ENCODE measurements at regions not wholly inside any gene's neighbourhood (a gene's known extent, or its start where the extent isn't known, plus 50 kb on each side); places are given as distances from the start of the nearest gene placed in this dataset.
"Not testable (repeated sequence)": the region's sequence is repeated elsewhere in the genome, so short reads cannot be mapped to it uniquely, and the experiment has no call there.

- H3K36me3 ChIP-seq (ENCODE audit: control insufficient read depth, insufficient read depth, low read length) = no peaks in the 10 kb centered on the region
- no peak for DNase-seq (ENCODE audit: extremely low read depth, insufficient read length)
- no peak for TF ChIP-seq CTCF (IDR thresholded peaks at IDR 0.05; ENCODE audit: insufficient read depth, low read length, poor library complexity, severe bottlenecking)
- no peak overlapping the region for H3K4me3 ChIP-seq (replicated peaks; ENCODE audit: low read depth, low read length)
- H3K27me3 ChIP-seq (replicated peaks; ENCODE audit: control insufficient read depth, insufficient read depth, low read length) = no peaks in the 10 kb centered on the region
These were observed 127.1 kb upstream of the XIST start for GRCh38 chrX:73979551-73980131.

GRCh38 chrX:73977542-73978169 is 125.1 kb upstream of the XIST start:
- no peaks in the 10 kb centered on the region for H3K27me3 ChIP-seq (replicated peaks; ENCODE audit: control insufficient read depth, insufficient read depth, low read length)
- no peak for DNase-seq (ENCODE audit: extremely low read depth, insufficient read length)
- H3K36me3 ChIP-seq (ENCODE audit: control insufficient read depth, insufficient read depth, low read length) = no peaks in the 10 kb centered on the region
- TF ChIP-seq CTCF (IDR thresholded peaks at IDR 0.05; ENCODE audit: insufficient read depth, low read length, poor library complexity, severe bottlenecking) = no peak
- no peak overlapping the region for H3K4me3 ChIP-seq (replicated peaks; ENCODE audit: low read depth, low read length)

GRCh38 chrX:73967461-73967860 is 114.9 kb upstream of the XIST start:
- not testable (repeated sequence) for H3K4me3 ChIP-seq (replicated peaks; ENCODE audit: low read depth, low read length); H3K36me3 ChIP-seq (ENCODE audit: control insufficient read depth, insufficient read depth, low read length); H3K27me3 ChIP-seq (replicated peaks; ENCODE audit: control insufficient read depth, insufficient read depth, low read length); DNase-seq (ENCODE audit: extremely low read depth, insufficient read length)

GRCh38 chrX:73965833-73966232 is 113.3 kb upstream of the XIST start:
- no peak for DNase-seq (ENCODE audit: extremely low read depth, insufficient read length)
- Histone ChIP-seq H3K27me3 (replicated peaks; ENCODE audit: control insufficient read depth, insufficient read depth, low read length) (no peaks in the 10 kb centered on the region), H3K36me3 (ENCODE audit: control insufficient read depth, insufficient read depth, low read length) (peaks cover 5% of the 10 kb centered on the region), H3K4me3 (replicated peaks; ENCODE audit: low read depth, low read length) (no peak overlapping the region)
- TF ChIP-seq CTCF (IDR thresholded peaks at IDR 0.05; ENCODE audit: insufficient read depth, low read length, poor library complexity, severe bottlenecking) = no peak

- TF ChIP-seq CTCF (IDR thresholded peaks at IDR 0.05; ENCODE audit: insufficient read depth, low read length, poor library complexity, severe bottlenecking) = no peak
- no peak for DNase-seq (ENCODE audit: extremely low read depth, insufficient read length)
- Histone ChIP-seq H3K4me3 (replicated peaks; ENCODE audit: low read depth, low read length) (no peak overlapping the region), H3K27me3 (replicated peaks; ENCODE audit: control insufficient read depth, insufficient read depth, low read length) (no peaks in the 10 kb centered on the region), H3K36me3 (ENCODE audit: control insufficient read depth, insufficient read depth, low read length) (peaks cover 5% of the 10 kb centered on the region)
These were observed 112.1 kb upstream of the XIST start for GRCh38 chrX:73964579-73964978.

- Histone ChIP-seq H3K4me3 (replicated peaks; ENCODE audit: low read depth, low read length) (no peak overlapping the region), H3K27me3 (replicated peaks; ENCODE audit: control insufficient read depth, insufficient read depth, low read length) (no peaks in the 10 kb centered on the region), H3K36me3 (ENCODE audit: control insufficient read depth, insufficient read depth, low read length) (peaks cover 5% of the 10 kb centered on the region)
- TF ChIP-seq CTCF (IDR thresholded peaks at IDR 0.05; ENCODE audit: insufficient read depth, low read length, poor library complexity, severe bottlenecking) = no peak
- no peak for DNase-seq (ENCODE audit: extremely low read depth, insufficient read length)
These were observed 111.2 kb upstream of the XIST start for GRCh38 chrX:73963682-73964081.
